ENCODE measurements at regions not wholly inside any gene's neighbourhood (a gene's known extent, or its start where the extent isn't known, plus 50 kb on each side); places are given as distances from the start of the nearest gene placed in this dataset.
"Not testable (repeated sequence)": the region's sequence is repeated elsewhere in the genome, so short reads cannot be mapped to it uniquely, and the experiment has no call there.

GRCh38 chr6:9732056-9732455 is 682.8 kb downstream of the TFAP2A start:
- Histone ChIP-seq H3K27ac (ENCODE audit: low read depth, low read length) (no peak overlapping the region), H3K27me3 (ENCODE audit: control insufficient read depth, insufficient read depth, low read length) (no peaks in the 10 kb centered on the region), H3K4me3 (ENCODE audit: low read depth, low read length) (no peak overlapping the region), H3K9me3 (ENCODE audit: control insufficient read depth, insufficient read depth, low read length) (0 out of 2 replicates have a peak, but pooled peaks cover 2% of the 10 kb centered on the region)
- CTCF ChIA-PET, result no interaction called here
- POLR2A ChIA-PET, result no interaction called here
- no peak for TF ChIP-seq CTCF (IDR thresholded peaks at IDR 0.05; ENCODE audit: low read depth, low read length)
- no peak for DNase-seq (ENCODE audit: low read depth, low spot score)

- H3K9me3 ChIP-seq (ENCODE audit: control insufficient read depth, insufficient read depth, low read length); H3K4me3 ChIP-seq (ENCODE audit: low read depth, low read length); DNase-seq (ENCODE audit: low read depth, low spot score); H3K27ac ChIP-seq (ENCODE audit: low read depth, low read length); CTCF ChIA-PET; H3K27me3 ChIP-seq (ENCODE audit: control insufficient read depth, insufficient read depth, low read length); POLR2A ChIA-PET: not testable (repeated sequence)
Measured at GRCh38 chr6:9725776-9726175, 689.1 kb downstream of the TFAP2A start.

GRCh38 chr6:9717568-9717967 is 697.3 kb downstream of the TFAP2A start:
- TF ChIP-seq CTCF (IDR thresholded peaks at IDR 0.05; ENCODE audit: low read depth, low read length), result no peak
- no peak overlapping the region for H3K4me3 ChIP-seq (ENCODE audit: low read depth, low read length)
- no peaks in the 10 kb centered on the region for H3K9me3 ChIP-seq (ENCODE audit: control insufficient read depth, insufficient read depth, low read length)
- no peaks in the 10 kb centered on the region for H3K27me3 ChIP-seq (ENCODE audit: control insufficient read depth, insufficient read depth, low read length)
- CTCF ChIA-PET, result no interaction called here
- POLR2A ChIA-PET, result no interaction called here
- DNase-seq (ENCODE audit: low read depth, low spot score), result no peak
- no peak overlapping the region for H3K27ac ChIP-seq (ENCODE audit: low read depth, low read length)

- peaks cover 2% of the 10 kb centered on the region; the same call in 1 of the 2 replicates for H3K9me3 ChIP-seq (ENCODE audit: control insufficient read depth, insufficient read depth, low read length)
- POLR2A ChIA-PET, result no interaction called here
- TF ChIP-seq CTCF (IDR thresholded peaks at IDR 0.05; ENCODE audit: low read depth, low read length), result no peak
- CTCF ChIA-PET, result interaction anchor here (0.6 kb wide), 1 partner anchor 725 kb away, joined by 3 read pairs; no protein-coding TSS in a partner anchor
- no peak for DNase-seq (ENCODE audit: low read depth, low spot score)
- H3K27ac ChIP-seq (ENCODE audit: low read depth, low read length), result no peak overlapping the region
- no peaks in the 10 kb centered on the region for H3K27me3 ChIP-seq (ENCODE audit: control insufficient read depth, insufficient read depth, low read length)
- H3K4me3 ChIP-seq (ENCODE audit: low read depth, low read length), result no peak overlapping the region
Measured at GRCh38 chr6:9711365-9711764, 703.5 kb downstream of the TFAP2A start.

GRCh38 chr6:9710574-9710973 is 704.3 kb downstream of the TFAP2A start:
- TF ChIP-seq CTCF (IDR thresholded peaks at IDR 0.05; ENCODE audit: low read depth, low read length), result no peak
- H3K27me3 ChIP-seq (ENCODE audit: control insufficient read depth, insufficient read depth, low read length), result no peaks in the 10 kb centered on the region
- peaks cover 5% of the 10 kb centered on the region; the same call in 1 of the 2 replicates for H3K9me3 ChIP-seq (ENCODE audit: control insufficient read depth, insufficient read depth, low read length)
- DNase-seq (ENCODE audit: low read depth, low spot score), result no peak
- H3K27ac ChIP-seq (ENCODE audit: low read depth, low read length), result no peak overlapping the region
- POLR2A ChIA-PET, result interaction anchor here (0.7 kb wide), 1 partner anchor 73 kb away, joined by 8 read pairs; no protein-coding TSS in a partner anchor
- no peak overlapping the region for H3K4me3 ChIP-seq (ENCODE audit: low read depth, low read length)
- CTCF ChIA-PET, result interaction anchor here (0.6 kb wide), 1 partner anchor 724 kb away, joined by 3 read pairs; no protein-coding TSS in a partner anchor

- POLR2A ChIA-PET, result no interaction called here
Measured at GRCh38 chr6:9708600-9708999, 706.3 kb downstream of the TFAP2A start.

More at GRCh38 chr6:9708600-9708999, 706.3 kb downstream of the TFAP2A start:
- TF ChIP-seq CTCF (IDR thresholded peaks at IDR 0.05; ENCODE audit: low read depth, low read length), result no peak
- Histone ChIP-seq H3K9me3 (ENCODE audit: control insufficient read depth, insufficient read depth, low read length) (peaks cover 5% of the 10 kb centered on the region; the same call in 1 of the 2 replicates), H3K27me3 (ENCODE audit: control insufficient read depth, insufficient read depth, low read length) (no peaks in the 10 kb centered on the region), H3K4me3 (ENCODE audit: low read depth, low read length) (no peak overlapping the region), H3K27ac (ENCODE audit: low read depth, low read length) (no peak overlapping the region)
- CTCF ChIA-PET, result no interaction called here
- no peak for DNase-seq (ENCODE audit: low read depth, low spot score)
